K562 (cell line): ENCODE measurements at regions not wholly inside any gene's neighbourhood (a gene's known extent, or its start where the extent isn't known, plus 50 kb on each side); places are given as distances from the start of the nearest gene placed in this dataset.
"Not testable (repeated sequence)": the region's sequence is repeated elsewhere in the genome, so short reads cannot be mapped to it uniquely, and the experiment has no call there.

Source experiments
- ATAC-seq: fragments of 200-7000 bp; cut with Tn5 transposase; 3 replicates; pipeline ENCODE4 v1.9.1; 2020; ENCODE audit warnings: moderate library complexity
- BruUV-seq: library from RNA; stranded (reverse); fragments of 400-500 nt; replicated peaks from 2 replicates; lab custom pipeline; 2021; lab: Mats Ljungman, UMichigan
- CTCF ChIA-PET: fragments of 300-600 bp; formaldehyde crosslinking; extraction: SDS; loops from one replicate; lab custom pipeline; 2021; ENCODE audit warnings: low intra/inter-chr PET ratio; lab: Yijun Ruan, JAX
- POLR2A ChIA-PET: fragments of 300-600, 350-650 bp; sonication (Branson Sonifier 250); formaldehyde crosslinking; extraction: SDS; loops from one replicate; lab custom pipeline; 2021; ENCODE audit warnings: antibody characterized with exemption, inconsistent platforms; lab: Yijun Ruan, JAX
- DNase-seq, 4 experiments: peaks; one replicate each; pipeline versions ENCODE4 v3.0.0 to v3.0.0-alpha.2; 2011 to 2018; ENCODE audit warnings: low spot score in 3 of 4, mixed read lengths in 3 of 4; ENCODE audit errors: extremely low read depth in 1 of 4
- FAIRE-seq: peaks from 2 replicates; lab custom pipeline; 2011; peaks lifted over from hg19 to GRCh38; lab: Jason Lieb, UNC
- H2AFZ ChIP-seq: 2 replicates; pipeline ENCODE4 v1.6.0; 2011; ENCODE audit warnings: low read depth, low read length, control low read depth, inconsistent platforms
- H3K27ac ChIP-seq: fragments of 200-600 bp; 3 replicates; pipeline ENCODE4 v1.8.0; 2011; ENCODE audit warnings: low read depth, mild to moderate bottlenecking, control low read depth, inconsistent platforms, low read length, moderate library complexity, mixed read lengths; ENCODE audit errors: extremely low read depth
- H3K27me3 ChIP-seq, 2 experiments: fragments of 300-600 bp in 1 of 2; 2 replicates in 1 of 2; 3 replicates in 1 of 2; pipeline versions ENCODE4 v1.6.0 to v1.8.0; 2011; ENCODE audit warnings: inconsistent platforms in 2 of 2, low read length in 2 of 2, mild to moderate bottlenecking in 1 of 2, mixed read lengths in 1 of 2, moderate library complexity in 1 of 2; ENCODE audit not compliant: control insufficient read depth in 2 of 2, insufficient read depth in 2 of 2
- H3K36me3 ChIP-seq: fragments of 300-600 bp; 3 replicates; pipeline ENCODE4 v1.8.0; 2011; ENCODE audit warnings: mild to moderate bottlenecking, low read length, inconsistent platforms; ENCODE audit not compliant: control insufficient read depth, insufficient read depth
- H3K4me1 ChIP-seq, 2 experiments: fragments of 200-600 bp in 1 of 2; replicated peaks in 1 of 2; 2 replicates in 1 of 2; 3 replicates in 1 of 2; pipeline versions ENCODE4 v1.5.1 to v1.8.0; 2011; ENCODE audit warnings: inconsistent platforms in 2 of 2, low read length in 2 of 2, mild to moderate bottlenecking in 1 of 2, mixed read lengths in 1 of 2, moderate library complexity in 1 of 2; ENCODE audit not compliant: control insufficient read depth in 2 of 2, insufficient read depth in 2 of 2
- H3K4me2 ChIP-seq: 2 replicates; pipeline ENCODE4 v1.6.1; 2011; ENCODE audit warnings: low read length, control low read depth, inconsistent platforms, mixed read lengths; ENCODE audit not compliant: insufficient read depth
- H3K4me3 ChIP-seq: fragments of 200-600 bp; sonication (generic), shearing (Covaris generic); 2 replicates; pipeline ENCODE4 v1.5.1; 2016; ENCODE audit warnings: control low read depth, inconsistent platforms
- H3K79me2 ChIP-seq: fragments of 200-600 bp; 3 replicates; pipeline ENCODE4 v1.8.0; 2011; ENCODE audit warnings: low read length, inconsistent platforms; ENCODE audit not compliant: control insufficient read depth, insufficient read depth
- H3K9ac ChIP-seq, 2 experiments: 2 replicates each; pipeline versions ENCODE4 v1.6.0 to v1.6.1; 2011; ENCODE audit warnings: low read depth in 2 of 2, low read length in 2 of 2, control low read depth in 1 of 2, inconsistent platforms in 1 of 2, mild to moderate bottlenecking in 1 of 2, mixed read lengths in 1 of 2; ENCODE audit not compliant: insufficient read depth in 1 of 2
- H3K9me1 ChIP-seq: one replicate; pipeline ENCODE4 v1.6.0; 2011; ENCODE audit warnings: inconsistent platforms, mild to moderate bottlenecking, low read length, moderate library complexity; ENCODE audit not compliant: control insufficient read depth, insufficient read depth
- H3K9me3 ChIP-seq: replicated peaks from 2 replicates; pipeline ENCODE4 v1.5.1; 2011; ENCODE audit warnings: low read depth, low read length, inconsistent platforms; ENCODE audit not compliant: control insufficient read depth, insufficient read depth
- H4K20me1 ChIP-seq: replicated peaks from 2 replicates; pipeline ENCODE4 v1.6.1; 2011; ENCODE audit warnings: low read length, inconsistent platforms, mixed read lengths; ENCODE audit not compliant: control insufficient read depth, insufficient read depth
- CC2D1A ChIP-seq: fragments of 450-650 bp; IDR thresholded peaks from 2 replicates; pipeline ENCODE4 v1.6.1; 2017; ENCODE audit warnings: mild to moderate bottlenecking
- DIDO1 ChIP-seq: fragments of 450-650 bp; IDR thresholded peaks from 2 replicates; pipeline ENCODE4 v1.6.1; 2016; ENCODE audit warnings: low read depth, missing biosample characterization, missing genetic modification characterization
- E2F3 ChIP-seq: fragments of 250-450 bp; sonication (Bioruptor Pico); IDR thresholded peaks from 2 replicates; pipeline ENCODE4 v1.4.0; 2020; ENCODE audit warnings: mild to moderate bottlenecking
- FUS ChIP-seq: fragments of 200-400 bp; formaldehyde crosslinking; optimal IDR thresholded peaks from 2 replicates; pipeline ENCODE3; 2017; ENCODE audit warnings: low read depth, low read length
- JUND ChIP-seq, 2 experiments: IDR thresholded peaks; 2 replicates in 1 of 2; 3 replicates in 1 of 2; pipeline ENCODE4 v1.6.1; 2011; ENCODE audit warnings: borderline replicate concordance in 2 of 2, low read depth in 2 of 2, low read length in 2 of 2, improper control_type of control experiment in 1 of 2, missing biosample characterization in 1 of 2, missing genetic modification characterization in 1 of 2, missing genetic modification reagents in 1 of 2
- KDM5B ChIP-seq: fragments of 200-600 bp; sonication (generic); IDR thresholded peaks from 2 replicates; pipeline ENCODE4 v1.6.1; 2012; ENCODE audit warnings: low read depth, mild to moderate bottlenecking, moderate library complexity, low read length, control low read depth, inconsistent platforms; ENCODE audit not compliant: insufficient replicate concordance
- MTA3 ChIP-seq: fragments of 450-650 bp; formaldehyde crosslinking; IDR thresholded peaks from 2 replicates; pipeline ENCODE4 v1.6.1; 2017; ENCODE audit warnings: mild to moderate bottlenecking, borderline replicate concordance
- MYC ChIP-seq, 2 experiments: fragments of 250-450 bp in 1 of 2; sonication (Bioruptor Pico) in 1 of 2; IDR thresholded peaks; 2 replicates each; pipeline versions ENCODE4 v1.5.1 to v1.6.1; 2012 to 2021; ENCODE audit warnings: low read depth in 2 of 2, borderline replicate concordance in 1 of 2, improper control_type of control experiment in 1 of 2, low read length in 1 of 2, mild to moderate bottlenecking in 1 of 2, moderate library complexity in 1 of 2
- NRF1 ChIP-seq, 2 experiments: fragments of 450-650 bp; IDR thresholded peaks in 1 of 2; conservative IDR thresholded peaks in 1 of 2; 2 replicates each; pipeline ENCODE4 v1.6.1; 2014; ENCODE audit warnings: mild to moderate bottlenecking in 2 of 2
- RCOR1 ChIP-seq, 2 experiments: IDR thresholded peaks; 2 replicates each; pipeline ENCODE4 v1.6.1; 2012; ENCODE audit warnings: low read depth in 2 of 2, low read length in 2 of 2, borderline replicate concordance in 1 of 2, improper control_type of control experiment in 1 of 2
- SP1 ChIP-seq: sonication (generic); formaldehyde crosslinking; IDR thresholded peaks from 2 replicates; pipeline ENCODE4 v1.8.1; 2022; ENCODE audit warnings: mild to moderate bottlenecking, missing genetic modification reagents
- ZNF274 ChIP-seq: IDR thresholded peaks from 2 replicates; pipeline ENCODE4 v1.6.1; 2011; ENCODE audit warnings: low read depth, mild to moderate bottlenecking, low read length, moderate library complexity, borderline replicate concordance
- ZNF766 ChIP-seq: fragments of 200-800 bp; sonication (Bioruptor generic); conservative IDR thresholded peaks from 2 replicates; pipeline ENCODE4 v1.6.1; 2016; ENCODE audit warnings: missing genetic modification characterization, missing compliant biosample characterization
- WGBS: fragments of 100-300 bp; shearing (Covaris generic); methylation state at CpG from one replicate; pipeline ENCODE4 v1.1.6; 2016; ENCODE audit warnings: low coverage, mixed read lengths; ENCODE audit not compliant: insufficient coverage; ENCODE audit errors: missing lambda C conversion rate; 5-methylcytosine and 5-hydroxymethylcytosine counted together
- in situ Hi-C: fragments of 300-500 bp; cut with MboI; formaldehyde crosslinking; loops from 4 replicates; pipeline ENCODE4 v1.15.0; 2018; ENCODE audit warnings: inconsistent platforms, mixed read lengths
- intact Hi-C: fragments of 100-400 bp; cut with micrococcal nuclease; formaldehyde crosslinking; loops from 2 replicates; pipeline ENCODE4 v1.14.2; 2022
- TF ChIP-seq, protein P1 (sequence below): fragments of 250-450 bp; sonication (Bioruptor Pico); IDR thresholded peaks from 2 replicates; pipeline ENCODE4 v1.6.1; 2021; ENCODE audit warnings: mild to moderate bottlenecking
- TF ChIP-seq, protein P2 (sequence below): fragments of 250-450 bp; sonication (Bioruptor Pico); IDR thresholded peaks from 2 replicates; pipeline ENCODE4 v1.8.0; 2021; ENCODE audit warnings: moderate library complexity, mild to moderate bottlenecking, inconsistent platforms

DNA sequence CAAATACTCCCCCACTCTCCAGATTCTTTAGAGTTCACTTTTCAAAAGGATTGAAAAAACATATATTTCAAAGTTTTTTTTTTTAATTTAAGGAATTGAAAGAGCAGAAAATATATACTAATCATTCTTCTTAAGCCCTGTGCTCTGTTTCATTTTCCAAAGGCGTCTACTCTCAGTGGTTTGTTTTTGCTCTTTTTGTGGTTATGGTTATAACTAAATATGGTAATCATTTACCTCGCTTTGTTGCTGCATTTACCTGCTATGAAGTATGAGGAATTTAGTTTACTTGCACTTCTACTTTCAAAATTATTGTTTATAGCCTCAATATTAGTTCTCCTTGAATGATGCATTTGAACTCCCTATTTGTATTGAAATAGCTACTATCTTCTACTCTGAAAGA is 55.9 kb upstream of the LRRK2 start:
- Histone ChIP-seq H3K4me3 (no peak overlapping the region), H3K27ac (no peak overlapping the region), H3K27me3 (no peaks in the 10 kb centered on the region), H4K20me1 (no peaks in the 10 kb centered on the region), H3K9me3 (no peaks in the 10 kb centered on the region), H2AFZ (no peak overlapping the region), H3K4me1 (no peaks in the 10 kb centered on the region), H3K4me2 (no peak overlapping the region), H3K79me2 (no peaks in the 10 kb centered on the region), H3K9me1 (no peaks in the 10 kb centered on the region), H3K9ac (no peak overlapping the region), H3K36me3 (no peaks in the 10 kb centered on the region)
- no peak for DNase-seq
- ATAC-seq: no peak
- intact Hi-C loops (no loop called here), in situ Hi-C loops (loop anchor here (25.0 kb wide), 1 partner anchor 743 kb away; no protein-coding TSS in a partner anchor)
- TF ChIP-seq MYC (IDR thresholded peaks at IDR 0.05; ENCODE audit: low read depth, low read length) (no peak), MYC (CRISPR knock-in tag; IDR thresholded peaks at IDR 0.05; ENCODE audit: borderline replicate concordance, low read depth) (no peak), E2F3 (no peak), NRF1 (conservative IDR thresholded peaks at IDR 0.05 in 1 of 2, IDR thresholded peaks at IDR 0.05 in 1 of 2) (no peak), MTA3 (no peak), CC2D1A (no peak), SP1 (no peak), RCOR1 (IDR thresholded peaks at IDR 0.05; ENCODE audit: borderline replicate concordance in 1 of 2, low read depth in 2 of 2, low read length in 2 of 2) (no peak), KDM5B (no peak), FUS (no peak), DIDO1 (tag) (no peak), ZNF274 (no peak), ZNF766 (no peak), JUND (IDR thresholded peaks at IDR 0.05; ENCODE audit: borderline replicate concordance, low read depth, low read length) (no peak), JUND (tag; IDR thresholded peaks at IDR 0.05; ENCODE audit: borderline replicate concordance, low read depth, low read length) (no peak)
- TF ChIP-seq, protein P1, sequence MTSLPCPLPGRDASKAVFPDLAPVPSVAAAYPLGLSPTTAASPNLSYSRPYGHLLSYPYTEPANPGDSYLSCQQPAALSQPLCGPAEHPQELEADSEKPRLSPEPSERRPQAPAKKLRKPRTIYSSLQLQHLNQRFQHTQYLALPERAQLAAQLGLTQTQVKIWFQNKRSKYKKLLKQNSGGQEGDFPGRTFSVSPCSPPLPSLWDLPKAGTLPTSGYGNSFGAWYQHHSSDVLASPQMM: no peak
- TF ChIP-seq, protein P2, sequence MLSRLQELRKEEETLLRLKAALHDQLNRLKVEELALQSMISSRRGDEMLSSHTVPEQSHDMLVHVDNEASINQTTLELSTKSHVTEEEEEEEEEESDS (CRISPR knock-in tag): no peak
- FAIRE-seq: no peak
- no TSS peak for BruUV-seq
- ChIA-PET CTCF (interaction anchor here (0.6 kb wide), 1 partner anchor 62 kb away, joined by 3 read pairs; no protein-coding TSS in a partner anchor), POLR2A (no interaction called here)
- 4% methylated on average over 2 of the region's 2 CpGs for WGBS

DNA sequence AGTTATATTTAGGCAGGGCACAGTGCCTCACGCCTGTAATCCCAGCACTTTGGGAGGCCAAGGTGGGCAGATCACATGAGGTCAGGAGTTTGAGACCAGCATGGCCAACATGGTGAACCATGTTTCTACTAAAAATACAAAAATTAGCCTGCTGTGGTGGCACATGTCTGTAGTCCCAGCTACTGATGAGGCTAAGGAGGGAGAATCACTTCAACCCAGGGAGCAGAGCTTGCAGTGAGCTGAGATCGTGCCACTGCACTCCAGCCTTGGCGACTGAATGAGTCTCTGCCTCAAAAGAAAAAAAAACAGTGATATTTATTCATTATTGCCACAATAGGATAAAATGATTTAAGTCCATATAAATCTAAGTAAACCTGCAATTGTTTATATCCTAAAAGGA is 56.4 kb upstream of the LRRK2 start:
- H3K79me2 ChIP-seq, H3K4me2 ChIP-seq, H3K36me3 ChIP-seq, H4K20me1 ChIP-seq, FAIRE-seq, H3K4me1 ChIP-seq, H3K4me3 ChIP-seq, H3K9me3 ChIP-seq, H2AFZ ChIP-seq, intact Hi-C loops, H3K9me1 ChIP-seq, H3K9ac ChIP-seq, BruUV-seq, H3K27me3 ChIP-seq, DNase-seq, H3K27ac ChIP-seq, POLR2A ChIA-PET, ATAC-seq: not testable (repeated sequence)
- CTCF ChIA-PET: interaction anchor here (0.6 kb wide), 1 partner anchor 63 kb away, joined by 3 read pairs; no protein-coding TSS in a partner anchor
- WGBS: 2% methylated on average over 3 of the region's 3 CpGs
- in situ Hi-C loops: loop anchor here (25.0 kb wide), 1 partner anchor 744 kb away; no protein-coding TSS in a partner anchor
